ENCODE measurements at regions not wholly inside any gene's neighbourhood (a gene's known extent, or its start where the extent isn't known, plus 50 kb on each side); places are given as distances from the start of the nearest gene placed in this dataset.

- TF ChIP-seq POLR2A (IDR thresholded peaks at IDR 0.05; ENCODE audit: low read depth, low read length) (no peak), POLR2AphosphoS5 (IDR thresholded peaks at IDR 0.05; ENCODE audit: low read depth, low read length) (no peak), TAF1 (IDR thresholded peaks at IDR 0.05; ENCODE audit: borderline replicate concordance, low read depth, low read length) (no peak)
These were observed 68.4 kb downstream of the HES1 start for GRCh38 chr3:194204042-194204987.
